H9 (cell line): ENCODE measurements at regions not wholly inside any gene's neighbourhood (a gene's known extent, or its start where the extent isn't known, plus 50 kb on each side); places are given as distances from the start of the nearest gene placed in this dataset.

ENCODE experiments used
- DNase-seq: peaks from one replicate; pipeline ENCODE4 v3.0.0-alpha.2; 2017
- H2AFZ ChIP-seq: one replicate; pipeline ENCODE4 v1.6.1; 2013; ENCODE audit warnings: mild to moderate bottlenecking, low read length, control low read depth, moderate library complexity
- H2AK5ac ChIP-seq: 2 replicates; pipeline ENCODE4 v1.6.1; 2013; ENCODE audit warnings: low read length, control low read depth, mixed read lengths; ENCODE audit not compliant: insufficient read length
- H2BK120ac ChIP-seq: one replicate; pipeline ENCODE4 v1.6.1; 2013; ENCODE audit warnings: low read depth, mild to moderate bottlenecking, low read length, control low read depth, inconsistent platforms; ENCODE audit not compliant: poor library complexity, severe bottlenecking
- H2BK12ac ChIP-seq: 2 replicates; pipeline ENCODE4 v1.6.1; 2013; ENCODE audit warnings: low read length, control low read depth, mixed read lengths, low read depth; ENCODE audit not compliant: insufficient read length
- H2BK15ac ChIP-seq: 2 replicates; pipeline ENCODE4 v1.6.1; 2013; ENCODE audit warnings: low read depth, low read length, control low read depth
- H2BK20ac ChIP-seq: one replicate; pipeline ENCODE4 v1.6.1; 2013; ENCODE audit warnings: low read depth, mild to moderate bottlenecking, low read length, control low read depth, inconsistent platforms; ENCODE audit not compliant: poor library complexity, severe bottlenecking
- H2BK5ac ChIP-seq: 2 replicates; pipeline ENCODE4 v1.6.1; 2013; ENCODE audit warnings: low read length, control low read depth, mixed read lengths; ENCODE audit not compliant: insufficient read length
- H3K14ac ChIP-seq: 2 replicates; pipeline ENCODE4 v1.6.1; 2013; ENCODE audit warnings: low read length, control low read depth; ENCODE audit not compliant: insufficient read depth
- H3K18ac ChIP-seq: 2 replicates; pipeline ENCODE4 v1.6.1; 2013; ENCODE audit warnings: low read depth, mild to moderate bottlenecking, mixed read lengths, low read length, control low read depth; ENCODE audit not compliant: insufficient read length
- H3K23ac ChIP-seq: 2 replicates; pipeline ENCODE4 v1.6.1; 2013; ENCODE audit warnings: low read length, control low read depth, mixed read lengths, low read depth; ENCODE audit not compliant: insufficient read length
- H3K23me2 ChIP-seq: 2 replicates; pipeline ENCODE4 v1.6.1; 2013; ENCODE audit warnings: low read depth, mild to moderate bottlenecking, mixed read lengths, low read length, control low read depth; ENCODE audit not compliant: insufficient read length, poor library complexity, severe bottlenecking
- H3K27ac ChIP-seq: 2 replicates; pipeline ENCODE4 v1.5.1; 2013; ENCODE audit warnings: low read length, control low read depth, mixed read lengths, low read depth; ENCODE audit not compliant: insufficient read length
- H3K27me3 ChIP-seq: 2 replicates; pipeline ENCODE4 v1.6.1; 2013; ENCODE audit warnings: low read length, control low read depth, inconsistent platforms; ENCODE audit not compliant: insufficient read depth
- H3K4ac ChIP-seq: 2 replicates; pipeline ENCODE4 v1.6.1; 2013; ENCODE audit warnings: low read depth, mild to moderate bottlenecking, control low read depth, inconsistent platforms, low read length, moderate library complexity
- H3K4me1 ChIP-seq: 2 replicates; pipeline ENCODE4 v1.6.1; 2013; ENCODE audit warnings: low read length, control low read depth, inconsistent platforms; ENCODE audit not compliant: insufficient read depth
- H3K4me2 ChIP-seq: 2 replicates; pipeline ENCODE4 v1.6.1; 2013; ENCODE audit warnings: low read length, control low read depth, mixed read lengths; ENCODE audit not compliant: insufficient read length, insufficient read depth
- H3K56ac ChIP-seq: 2 replicates; pipeline ENCODE4 v1.6.1; 2013; ENCODE audit warnings: low read depth, mild to moderate bottlenecking, mixed read lengths, low read length, control low read depth; ENCODE audit not compliant: insufficient read length
- H3K79me1 ChIP-seq: 2 replicates; pipeline ENCODE4 v1.6.1; 2013; ENCODE audit warnings: low read depth, mild to moderate bottlenecking, moderate library complexity, low read length, control low read depth, inconsistent platforms; ENCODE audit not compliant: insufficient read depth, poor library complexity, severe bottlenecking
- H3K79me2 ChIP-seq: 2 replicates; pipeline ENCODE4 v1.6.1; 2013; ENCODE audit warnings: low read length, control low read depth, inconsistent platforms; ENCODE audit not compliant: insufficient read depth
- H3K9ac ChIP-seq: 2 replicates; pipeline ENCODE4 v1.6.1; 2013; ENCODE audit warnings: low read length, control low read depth, mixed read lengths; ENCODE audit not compliant: insufficient read length; ENCODE audit errors: extremely low read depth
- H3K9me3 ChIP-seq: one replicate; pipeline ENCODE4 v1.6.1; 2013; ENCODE audit warnings: low read depth, low read length, inconsistent platforms; ENCODE audit not compliant: control insufficient read depth
- H3T11ph ChIP-seq: one replicate; pipeline ENCODE4 v1.6.1; 2013; ENCODE audit warnings: mild to moderate bottlenecking, low read length, control low read depth, inconsistent platforms
- H4K20me1 ChIP-seq: one replicate; pipeline ENCODE4 v1.6.1; 2013; ENCODE audit not compliant: control insufficient read depth, insufficient read length, insufficient read depth
- H4K5ac ChIP-seq: 2 replicates; pipeline ENCODE4 v1.6.1; 2013; ENCODE audit warnings: low read depth, mild to moderate bottlenecking, mixed read lengths, low read length, control low read depth; ENCODE audit not compliant: insufficient read length
- H4K8ac ChIP-seq: replicated peaks from 2 replicates; pipeline ENCODE4 v1.6.1; 2013; ENCODE audit warnings: low read length, control low read depth, mixed read lengths, low read depth; ENCODE audit not compliant: insufficient read length
- H4K91ac ChIP-seq: 2 replicates; pipeline ENCODE4 v1.6.1; 2013; ENCODE audit warnings: low read depth, mild to moderate bottlenecking, moderate library complexity, mixed read lengths, low read length, control low read depth; ENCODE audit not compliant: insufficient read length
- H3K27ac Mint-ChIP-seq, 3 experiments: 2 replicates in 2 of 3; 3 replicates in 1 of 3; pipeline ENCODE4 v1.8.0; 2020 to 2021; ENCODE audit warnings: mixed read lengths in 3 of 3, mild to moderate bottlenecking in 1 of 3, moderate library complexity in 1 of 3
- H3K27me3 Mint-ChIP-seq: 2 replicates; pipeline ENCODE4 v1.8.0; 2021; ENCODE audit warnings: low read depth, mild to moderate bottlenecking, moderate library complexity, mixed read lengths
- H3K36me3 Mint-ChIP-seq, 3 experiments: 2 replicates in 2 of 3; 3 replicates in 1 of 3; pipeline ENCODE4 v1.8.0; 2020 to 2021; ENCODE audit warnings: low read depth in 3 of 3, mixed read lengths in 3 of 3; ENCODE audit not compliant: insufficient read depth in 1 of 3
- H3K4me1 Mint-ChIP-seq, 2 experiments: 2 replicates each; pipeline ENCODE4 v1.8.0; 2020; ENCODE audit warnings: mixed read lengths in 2 of 2
- H3K4me3 Mint-ChIP-seq, 2 experiments: 2 replicates in 1 of 2; 3 replicates in 1 of 2; pipeline ENCODE4 v1.8.0; 2020 to 2021; ENCODE audit warnings: mild to moderate bottlenecking in 2 of 2, mixed read lengths in 2 of 2, moderate library complexity in 1 of 2
- H3K9me3 Mint-ChIP-seq, 2 experiments: 2 replicates in 1 of 2; 3 replicates in 1 of 2; pipeline ENCODE4 v1.8.0; 2020; ENCODE audit warnings: mild to moderate bottlenecking in 2 of 2, mixed read lengths in 2 of 2, moderate library complexity in 1 of 2
- CTCF ChIP-seq: fragments of 200-600 bp; sonication (generic); conservative IDR thresholded peaks from 3 replicates; pipeline ENCODE4 v1.8.0; 2021; ENCODE audit warnings: antibody characterized with exemption, mild to moderate bottlenecking
- WGBS: extraction: QIAGEN DNeasy Blood & Tissue Kit; methylation state at CpG from one replicate; pipeline ENCODE4 v1.1.7; 2013; ENCODE audit warnings: missing lambda C conversion rate, low lambda C conversion rate, mixed read lengths; ENCODE audit not compliant: insufficient read length; ENCODE audit errors: extremely low coverage; 5-methylcytosine and 5-hydroxymethylcytosine counted together

GRCh38 chr3:82467051-82467450 lies 705.6 kb upstream of the GBE1 start:
- H3K9me3 Mint-ChIP-seq = no peaks in the 10 kb centered on the region
- H2BK120ac ChIP-seq = no peak overlapping the region
- peaks cover 0 to 2% of the 10 kb centered on the region in 2 experiments; a peak in 2 of 4 replicates for H3K4me1 Mint-ChIP-seq
- no peaks in the 10 kb centered on the region for H3K23me2 ChIP-seq
- no peak overlapping the region for H3K23ac ChIP-seq
- H2BK15ac ChIP-seq = no peak overlapping the region
- H3K27ac ChIP-seq = no peak overlapping the region
- TF ChIP-seq CTCF = no peak
- H4K8ac ChIP-seq = no peak overlapping the region
- no peak overlapping the region for H2AK5ac ChIP-seq
- H3K4me2 ChIP-seq = no peak overlapping the region
- no peaks in the 10 kb centered on the region for H3K9me3 ChIP-seq
- H3K9ac ChIP-seq = no peak overlapping the region
- WGBS = no CpG with 5 or more reads among the region's 1 CpG
- H3K27me3 Mint-ChIP-seq = no peaks in the 10 kb centered on the region
- no peak overlapping the region for H2AFZ ChIP-seq
- H3K4me3 Mint-ChIP-seq = no peak overlapping the region
- H4K20me1 ChIP-seq = no peaks in the 10 kb centered on the region
- no peak overlapping the region for H3K4ac ChIP-seq
- H3K36me3 Mint-ChIP-seq = peaks cover 0 to 5% (median 0%) of the 10 kb centered on the region in 3 experiments; a peak in 2 of 7 replicates
- no peak for DNase-seq
- no peak overlapping the region for H3T11ph ChIP-seq
- H2BK20ac ChIP-seq = no peak overlapping the region
- no peaks in the 10 kb centered on the region for H3K27me3 ChIP-seq
- no peaks in the 10 kb centered on the region for H3K4me1 ChIP-seq
- no peak overlapping the region for H3K27ac Mint-ChIP-seq
- H3K14ac ChIP-seq = no peak overlapping the region
- H4K91ac ChIP-seq = no peak overlapping the region
- H3K79me2 ChIP-seq = no peaks in the 10 kb centered on the region
- H3K56ac ChIP-seq = no peak overlapping the region
- H3K79me1 ChIP-seq = no peaks in the 10 kb centered on the region
- H4K5ac ChIP-seq = no peak overlapping the region
- H3K18ac ChIP-seq = no peak overlapping the region
- no peak overlapping the region for H2BK5ac ChIP-seq
- H2BK12ac ChIP-seq = no peak overlapping the region
